Stimulated activated CD8-positive, alpha-beta memory T cell treated with anti-CD3 and anti-CD28 coated beads, Interleukin-7, amount 100 ng/mL, for 1 hour (primary cell): ENCODE measurements at regions not wholly inside any gene's neighbourhood (a gene's known extent, or its start where the extent isn't known, plus 50 kb on each side); places are given as distances from the start of the nearest gene placed in this dataset.
"Not testable (repeated sequence)": the region's sequence is repeated elsewhere in the genome, so short reads cannot be mapped to it uniquely, and the experiment has no call there.

Source experiments
- DNase-seq, 2 donors: peaks; one replicate each; pipeline ENCODE4 v3.0.0-alpha.2; 2020; ENCODE audit warnings: low read depth in 2 of 2

DNA sequence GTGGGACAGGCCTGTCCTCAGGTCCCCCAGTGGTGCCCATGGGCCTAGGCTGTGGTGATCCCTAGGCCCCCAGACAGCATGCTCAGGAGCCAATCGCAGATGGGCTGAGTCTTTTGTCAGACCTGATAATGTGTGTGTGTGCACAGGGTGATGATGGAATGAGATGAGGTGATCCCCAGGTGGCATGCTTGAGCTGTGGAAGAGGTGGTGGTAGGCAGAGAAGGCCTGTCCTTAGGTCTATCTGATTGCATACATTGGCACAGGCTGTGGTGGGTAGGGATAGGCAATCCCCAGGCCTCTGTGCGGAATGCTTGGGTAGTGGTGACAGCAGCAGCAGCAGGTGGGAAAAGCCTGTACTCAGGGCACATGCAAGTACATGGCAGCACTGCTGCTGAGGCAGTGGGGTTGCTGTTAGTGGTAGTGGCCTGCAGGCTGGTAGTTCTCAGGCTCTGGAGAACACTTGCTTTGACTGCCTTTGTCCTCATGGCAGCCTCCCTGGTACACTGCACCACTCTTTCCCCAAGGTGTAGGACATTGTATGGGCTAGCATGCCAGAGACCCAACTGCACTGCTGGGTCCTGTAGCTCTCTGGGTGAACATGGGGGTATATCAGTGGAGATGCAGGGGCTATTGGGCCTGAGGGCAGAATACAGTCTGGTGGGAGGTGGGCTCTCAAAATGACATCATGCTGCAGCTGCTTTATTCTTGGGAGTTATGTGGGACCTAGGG, 260.9 kb upstream of the PLPP4 start:
- no peak for DNase-seq

DNA sequence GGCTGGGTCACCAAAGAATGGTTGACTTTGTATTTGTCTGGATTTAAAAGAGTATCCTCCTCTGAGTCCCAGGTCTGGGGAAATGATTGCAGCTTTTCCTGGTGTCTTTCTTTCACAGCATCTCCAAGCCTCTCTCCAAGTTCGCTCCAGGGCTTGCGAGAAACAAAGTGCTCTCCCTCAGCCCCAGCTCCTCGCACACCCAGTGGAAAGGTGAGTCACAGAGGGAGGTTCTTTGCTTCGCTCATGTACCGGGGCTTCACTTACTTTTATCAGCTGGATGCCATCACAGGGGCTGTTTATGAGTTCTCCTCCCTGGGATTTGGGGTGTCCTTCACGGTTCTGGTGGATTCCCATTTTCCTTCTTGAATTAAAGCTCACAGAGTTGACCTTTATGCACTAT, 252.2 kb upstream of the PLPP4 start:
- no peak for DNase-seq

DNA sequence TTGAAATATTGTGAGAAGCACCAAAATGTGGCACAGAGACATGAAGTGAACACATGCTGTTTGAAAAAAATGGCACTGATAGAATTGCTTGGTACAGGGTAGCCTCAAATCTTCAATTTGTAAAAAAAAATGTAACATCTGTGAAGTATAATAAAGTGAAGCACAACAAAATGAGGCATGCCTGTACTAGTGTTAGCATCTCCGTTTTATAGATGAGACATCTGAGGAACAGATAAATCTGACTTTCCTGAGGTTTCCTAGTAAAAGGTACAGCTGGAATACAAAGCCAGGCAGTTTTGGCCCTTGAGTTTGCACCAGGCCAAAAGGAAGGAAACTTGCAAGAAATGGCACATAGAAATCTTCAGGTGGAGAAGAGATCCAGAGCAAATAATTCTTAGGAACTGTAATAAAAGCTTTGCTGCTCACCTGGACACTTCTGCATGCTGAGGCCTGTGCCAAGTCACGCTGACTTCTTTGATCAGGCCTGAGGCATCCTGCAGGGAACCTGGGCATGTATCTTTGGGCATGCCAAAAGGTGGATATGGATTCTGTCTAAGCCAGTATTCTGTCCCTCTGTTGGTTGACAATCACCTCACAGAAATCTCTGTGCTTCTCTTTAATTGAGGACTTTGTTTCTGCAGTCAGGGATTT, 251.5 kb upstream of the PLPP4 start:
- no peak for DNase-seq

DNA sequence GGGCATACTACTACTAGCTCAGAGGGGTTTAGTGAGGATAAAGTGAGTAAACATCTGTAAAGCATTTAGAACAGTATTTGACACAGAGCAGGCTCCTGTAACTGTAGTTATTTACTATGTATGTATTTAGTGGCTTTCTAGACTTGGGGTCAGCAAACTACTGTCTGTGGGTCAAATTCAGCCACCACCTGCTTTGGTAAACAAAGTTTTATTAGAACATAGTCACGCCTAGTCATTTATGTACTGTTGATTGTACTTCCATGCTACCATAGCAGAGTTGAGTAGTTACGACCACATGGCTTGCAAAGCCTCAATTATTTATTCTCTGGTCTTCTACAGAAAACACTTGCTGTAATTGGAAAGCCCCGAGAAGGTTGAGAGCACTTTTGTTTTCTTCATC, 248.5 kb upstream of the PLPP4 start:
- no peak for DNase-seq

DNA sequence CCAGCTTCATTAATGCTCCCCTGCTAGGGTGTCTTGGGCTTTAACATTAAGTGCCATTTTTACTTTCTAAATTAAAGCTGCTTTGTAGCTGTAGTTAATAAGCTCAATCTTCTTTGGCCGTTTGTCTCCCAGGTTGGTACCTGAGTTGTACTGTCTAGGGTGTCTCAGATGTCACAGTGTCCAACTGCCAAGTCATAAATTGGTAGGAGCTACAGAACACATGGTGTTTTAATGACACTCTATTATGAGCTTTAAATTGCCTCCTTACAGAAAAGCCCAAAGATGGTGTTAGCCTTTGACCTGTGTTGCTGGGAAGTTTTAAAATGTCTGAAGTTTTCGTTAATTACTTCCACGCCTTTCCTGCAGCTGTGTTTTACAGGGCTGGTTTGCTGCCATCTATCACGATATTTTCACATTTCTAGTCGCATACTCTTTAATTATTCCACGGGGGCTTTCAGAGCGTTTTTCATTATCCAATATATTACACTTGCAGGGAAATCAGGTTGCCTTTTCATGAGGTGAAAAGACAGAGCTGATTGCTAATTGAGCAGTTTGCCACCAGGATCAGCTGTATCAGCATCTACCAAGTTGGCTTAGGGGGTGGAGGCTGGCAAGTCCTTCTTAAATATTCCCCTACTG, 247.8 kb upstream of the PLPP4 start:
- no peak for DNase-seq

DNA sequence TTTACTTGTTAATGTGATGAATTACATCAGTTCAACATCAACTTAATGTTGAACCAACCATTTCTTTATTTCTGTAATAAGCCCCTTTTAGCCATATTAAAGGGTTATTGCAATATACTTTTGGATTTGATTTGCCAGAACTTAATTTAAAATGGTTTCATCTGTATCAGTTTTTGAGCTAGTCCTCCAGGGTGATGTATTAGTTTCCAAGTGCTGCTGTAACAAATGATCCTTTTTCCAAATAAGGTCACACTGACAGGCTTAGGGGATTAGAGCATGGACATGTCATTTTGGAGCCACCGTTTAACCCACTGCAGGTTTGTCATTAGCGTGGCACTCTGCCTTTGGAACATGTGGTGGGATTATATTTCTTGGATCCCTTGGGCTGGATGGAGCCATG, 244.8 kb upstream of the PLPP4 start:
- DNase-seq: no peak

DNA sequence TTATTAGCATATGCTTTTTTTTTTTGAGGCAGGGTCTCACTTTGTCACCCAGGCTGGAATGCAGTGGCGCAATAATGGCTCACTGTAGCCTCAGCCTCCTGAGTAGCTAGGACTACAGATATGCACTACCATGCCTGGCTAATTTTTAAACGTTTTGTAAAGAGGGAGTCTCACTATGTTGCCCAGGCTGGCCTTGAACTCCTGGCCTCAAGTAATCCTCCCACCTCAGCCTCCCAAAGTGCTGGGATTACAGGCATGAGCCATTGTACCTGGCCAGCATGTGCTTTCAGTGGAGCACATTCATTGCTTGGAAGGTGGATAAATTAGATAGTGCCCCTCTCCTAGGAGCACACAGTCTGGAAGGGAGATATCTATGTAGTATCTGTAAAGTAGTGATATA, 243.7 kb upstream of the PLPP4 start:
- DNase-seq: not testable (repeated sequence)

DNA sequence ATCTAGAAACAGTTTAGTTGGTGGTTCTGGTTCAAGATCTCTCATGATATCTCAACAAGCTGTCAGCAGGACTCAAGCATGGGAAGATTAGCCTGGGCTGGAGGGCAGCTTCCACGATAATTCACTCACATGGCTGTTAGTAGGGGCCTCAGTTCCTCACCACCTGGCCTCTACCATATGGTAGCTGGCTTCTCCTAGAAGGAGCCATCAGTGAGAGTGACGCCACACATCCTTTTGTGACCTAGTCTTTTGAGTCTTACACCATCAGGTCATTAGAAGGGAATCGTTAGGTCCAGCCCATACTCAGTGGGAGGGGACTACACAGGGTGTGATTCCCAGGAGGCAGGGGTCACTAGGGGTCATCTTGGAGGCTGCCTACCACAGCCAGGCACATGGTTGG, 239.3 kb upstream of the PLPP4 start:
- DNase-seq: no peak

DNA sequence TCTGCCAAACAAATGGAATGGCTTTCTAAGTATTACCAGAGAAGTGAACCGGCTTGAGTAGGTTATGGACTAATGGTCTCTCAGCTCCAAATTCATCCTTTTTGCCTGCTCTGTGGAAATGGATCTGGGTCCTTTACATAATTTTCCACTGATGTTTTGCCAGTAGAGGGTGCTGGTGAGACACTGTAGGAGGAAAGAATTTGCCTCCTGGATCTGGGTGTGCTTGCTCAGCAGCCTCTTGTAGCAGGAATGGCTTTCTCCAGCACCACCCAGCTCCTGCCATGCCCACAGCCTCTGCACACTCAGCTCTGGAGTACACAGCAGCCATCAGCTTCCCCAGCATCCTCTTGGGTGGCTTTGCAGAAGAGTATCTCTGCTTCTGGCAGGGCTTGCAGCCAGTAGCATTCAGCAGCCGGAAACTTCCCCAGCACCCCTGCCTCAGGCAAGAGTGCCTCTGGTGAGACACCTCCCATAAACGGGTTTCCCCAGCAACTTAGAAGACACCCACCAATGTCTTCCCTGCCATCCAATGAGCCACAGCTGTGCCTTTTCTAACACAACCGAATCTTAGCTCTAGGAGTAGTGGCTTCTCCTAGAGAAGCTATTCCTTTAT, 235.0 kb upstream of the PLPP4 start:
- no peak for DNase-seq

DNA sequence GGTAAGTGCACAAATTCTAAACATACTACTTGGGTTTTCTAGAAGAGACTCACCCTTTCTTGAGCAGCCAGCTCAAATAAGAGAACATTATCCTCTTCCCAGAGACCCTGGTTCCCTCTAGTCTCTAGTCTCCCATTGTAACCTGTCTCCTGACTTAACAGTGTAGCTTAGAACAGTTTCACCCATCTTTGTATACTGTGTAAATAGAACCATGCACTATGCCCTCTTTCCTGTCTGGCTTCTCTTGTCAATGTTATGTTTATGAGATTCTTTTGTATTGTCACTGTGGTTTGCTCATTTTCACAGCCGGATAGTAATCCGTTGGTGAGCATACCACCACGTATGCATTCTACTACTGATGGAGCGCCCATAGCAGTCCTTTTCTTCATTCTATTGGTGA, 227.4 kb upstream of the PLPP4 start:
- no peak for DNase-seq

DNA sequence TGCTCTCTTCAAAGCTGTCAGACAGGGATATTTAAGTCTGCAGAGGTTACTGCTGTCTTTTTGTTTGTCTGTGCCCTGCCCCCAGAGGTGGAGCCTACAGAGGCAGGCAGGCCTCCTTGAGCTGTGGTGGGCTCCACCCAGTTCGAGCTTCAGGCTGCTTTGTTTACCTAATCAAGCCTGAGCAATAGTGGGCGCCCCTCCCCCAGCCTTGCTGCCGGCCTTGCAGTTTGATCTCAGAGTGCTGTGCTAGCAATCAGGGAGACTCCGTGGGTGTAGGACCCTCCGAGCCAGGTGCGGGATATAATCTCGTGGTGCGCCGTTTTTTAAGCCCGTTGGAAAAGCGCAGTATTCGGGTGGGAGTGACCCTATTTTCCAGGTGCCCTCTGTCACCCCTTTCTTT, 217.3 kb upstream of the PLPP4 start:
- DNase-seq: not testable (repeated sequence)

DNA sequence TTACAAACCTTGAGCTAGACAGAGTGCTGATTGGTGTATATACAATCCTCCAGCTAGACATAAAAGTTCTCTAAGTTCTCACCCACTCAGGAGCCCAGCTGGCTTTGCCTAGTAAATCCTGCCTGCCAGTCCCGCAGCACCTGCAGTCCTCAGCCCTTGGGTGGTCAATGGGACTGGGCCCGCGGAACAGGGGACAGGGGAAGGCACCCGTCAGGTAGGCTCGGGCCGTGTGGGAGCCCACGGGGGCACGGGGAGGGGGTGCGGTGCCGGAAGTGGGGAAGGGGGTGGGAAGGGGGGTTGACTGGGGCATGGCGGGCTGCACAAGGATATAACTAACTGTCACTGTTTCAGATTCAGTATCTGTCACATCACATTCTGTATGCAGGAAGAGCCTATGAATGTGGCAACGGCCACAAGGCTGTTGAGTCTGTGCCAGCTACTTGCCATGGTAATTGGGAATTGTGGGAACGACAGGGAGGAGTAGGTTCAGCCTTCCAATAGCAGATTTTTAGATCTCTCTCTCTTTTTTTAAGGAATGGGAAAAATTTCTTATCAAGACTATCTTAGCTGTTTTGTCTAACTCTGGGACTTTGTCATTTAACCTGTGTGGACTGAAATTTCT, 205.1 kb upstream of the PLPP4 start:
- DNase-seq: no peak

DNA sequence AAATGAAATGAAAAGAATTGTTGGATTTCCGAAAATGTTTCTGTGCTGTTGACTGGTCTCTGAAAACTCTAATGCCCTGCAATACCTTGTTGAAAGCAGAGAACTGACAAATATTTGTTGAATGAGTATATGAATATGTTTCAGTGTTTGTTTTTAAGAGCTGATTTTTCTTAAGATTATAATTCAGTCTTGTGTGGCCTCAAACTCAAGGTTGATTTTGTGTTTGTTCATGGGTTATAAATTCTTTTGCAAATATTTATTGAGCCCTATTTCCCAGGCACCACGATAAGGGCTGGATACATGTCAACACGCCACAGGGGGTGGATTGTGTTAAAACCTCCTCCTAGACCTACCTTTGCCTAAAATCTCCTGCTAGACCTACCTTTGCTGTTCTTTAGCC, 203.9 kb upstream of the PLPP4 start:
- DNase-seq: no peak

DNA sequence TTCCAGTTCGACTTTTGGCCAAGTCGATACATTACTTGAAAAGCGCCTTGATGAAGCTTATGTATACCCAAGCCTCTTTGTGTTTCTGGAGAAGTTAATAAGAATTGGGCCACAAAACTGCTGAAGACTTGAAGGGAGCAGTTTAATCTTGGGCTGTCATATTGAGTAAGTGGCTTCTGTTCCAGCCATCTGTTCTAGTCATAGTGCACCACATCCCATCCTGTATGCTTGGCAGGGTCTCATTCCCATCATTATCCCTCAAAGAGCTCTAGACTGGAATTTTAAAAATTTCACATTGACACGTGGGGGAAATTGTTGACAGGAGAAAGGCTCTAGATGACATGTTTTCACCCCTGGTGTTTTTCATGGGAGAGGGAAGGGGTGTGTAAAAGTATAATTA, 196.6 kb upstream of the PLPP4 start:
- no peak for DNase-seq

DNA sequence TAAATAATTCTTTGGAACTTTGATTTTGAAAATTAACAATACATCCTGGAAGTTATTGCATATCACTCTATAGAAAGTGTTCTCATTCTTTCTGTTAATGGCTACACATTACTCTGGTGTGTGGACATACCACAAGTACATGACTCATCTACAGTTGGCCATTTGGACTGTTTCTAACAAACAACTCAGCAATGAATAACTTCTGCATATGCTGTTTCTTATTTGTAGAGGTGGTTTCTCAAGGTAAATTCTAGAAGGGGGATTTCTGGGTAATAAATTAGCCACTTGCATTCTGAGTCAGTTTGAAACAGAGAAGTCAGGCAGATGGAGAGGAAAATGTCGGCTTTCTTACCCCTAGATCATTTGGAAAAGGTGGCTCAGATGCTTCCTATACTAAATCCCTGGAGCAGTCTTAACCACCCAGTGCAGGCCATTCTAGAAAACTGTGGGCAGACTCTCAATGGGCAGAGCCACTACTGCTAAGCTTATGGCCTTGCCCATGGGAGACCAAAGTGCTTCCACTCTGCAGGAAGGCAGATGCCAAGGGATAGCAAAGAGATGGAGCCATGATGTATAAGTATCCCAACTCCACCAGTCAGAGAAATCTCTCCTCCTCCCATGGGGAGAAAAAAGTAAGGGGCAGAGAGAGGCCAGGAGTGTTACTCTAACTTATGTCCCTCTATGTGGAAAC, 194.0 kb upstream of the PLPP4 start:
- DNase-seq: no peak

DNA sequence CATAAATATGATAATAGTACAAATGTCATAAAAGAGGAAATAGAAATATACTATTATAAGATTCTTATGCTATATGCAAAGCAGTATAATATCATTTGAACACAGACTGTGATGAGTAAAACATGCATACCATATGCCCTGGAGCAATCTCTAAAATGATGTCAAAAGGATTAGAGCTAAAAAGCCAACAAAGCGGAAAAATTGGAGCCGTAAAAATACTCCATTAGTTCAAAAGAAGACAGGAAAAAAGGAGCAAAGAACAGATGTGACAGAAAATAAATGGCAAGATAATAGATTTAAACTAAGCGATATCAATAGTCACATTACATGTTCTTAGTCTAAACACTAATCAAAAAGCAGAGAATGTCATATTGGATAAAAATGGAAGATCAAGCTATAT, 191.0 kb upstream of the PLPP4 start:
- DNase-seq: no peak

DNA sequence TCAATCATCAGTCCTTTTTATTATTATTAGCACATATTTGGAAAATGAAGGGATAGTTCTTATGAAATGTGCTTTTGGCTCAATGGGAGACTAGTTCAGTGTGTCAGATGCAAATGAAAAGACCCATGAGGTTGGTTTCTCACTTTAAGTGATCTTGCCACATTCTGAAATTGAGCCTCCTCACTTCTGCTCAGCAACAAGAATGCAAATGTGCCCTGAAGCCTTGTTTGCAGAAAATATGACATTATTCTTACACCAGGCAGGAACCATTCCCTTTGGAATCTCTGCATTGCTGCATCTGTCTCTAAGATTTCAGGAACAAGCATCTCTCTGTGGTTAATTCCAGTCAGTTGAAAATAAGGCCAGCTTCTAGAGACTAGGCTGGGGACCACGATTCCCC, 186.1 kb upstream of the PLPP4 start:
- no peak for DNase-seq

DNA sequence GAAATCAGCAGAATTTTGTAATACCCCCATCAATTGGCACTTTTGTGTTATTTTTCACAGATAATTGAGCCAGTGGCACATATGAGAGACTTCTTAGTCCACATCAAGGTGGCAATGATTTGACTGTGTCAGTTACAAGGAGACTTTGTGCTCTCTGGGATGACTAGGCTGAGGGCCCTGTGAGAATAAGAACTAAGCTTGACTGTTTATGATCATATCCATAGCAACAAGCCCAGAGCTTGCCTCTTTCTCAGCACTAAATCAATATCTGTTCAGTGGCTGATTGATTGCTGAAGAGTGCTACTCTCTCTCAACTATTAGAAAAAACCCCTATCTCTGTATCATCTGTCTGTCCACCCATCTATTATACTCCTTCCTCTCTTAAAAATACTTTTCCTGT, 185.3 kb upstream of the PLPP4 start:
- DNase-seq: no peak

DNA sequence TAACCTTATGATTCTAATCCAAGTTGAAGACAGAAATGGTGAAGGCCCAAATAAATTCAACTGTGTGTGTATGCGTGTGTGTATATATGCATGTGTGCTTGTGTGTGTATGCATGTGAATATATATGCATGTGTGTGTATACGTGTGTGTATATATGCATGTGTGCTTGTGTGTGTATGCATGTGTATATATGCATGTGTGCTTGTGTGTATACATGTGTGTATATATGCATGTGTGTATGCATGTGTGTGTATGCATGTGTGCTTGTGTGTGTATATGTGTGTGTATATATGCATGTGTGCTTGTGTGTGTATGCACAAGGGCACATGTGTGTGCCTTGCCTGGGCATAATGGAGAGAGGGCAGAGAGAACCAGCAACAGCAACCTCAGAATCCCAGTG, 184.7 kb upstream of the PLPP4 start:
- DNase-seq: no peak

DNA sequence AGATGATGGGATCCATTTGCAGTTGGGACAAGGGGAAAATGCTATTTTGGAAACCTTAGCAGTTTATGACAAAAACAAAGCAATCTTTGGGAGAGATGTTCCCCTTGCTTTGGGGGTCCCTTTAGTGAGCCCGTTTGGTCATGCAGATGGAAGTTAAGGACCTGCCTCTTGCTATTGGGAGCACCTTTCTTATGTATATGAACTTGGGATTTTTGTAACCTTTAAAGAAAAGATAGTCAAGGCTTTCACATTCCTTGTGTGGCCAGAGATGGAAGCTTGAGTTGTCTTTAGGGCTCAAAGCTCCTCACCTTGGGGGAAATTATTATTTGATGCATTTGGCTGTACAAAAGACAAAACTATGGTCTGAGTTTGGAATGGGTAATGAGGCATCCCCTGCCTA, 179.0 kb upstream of the PLPP4 start:
- DNase-seq: no peak

DNA sequence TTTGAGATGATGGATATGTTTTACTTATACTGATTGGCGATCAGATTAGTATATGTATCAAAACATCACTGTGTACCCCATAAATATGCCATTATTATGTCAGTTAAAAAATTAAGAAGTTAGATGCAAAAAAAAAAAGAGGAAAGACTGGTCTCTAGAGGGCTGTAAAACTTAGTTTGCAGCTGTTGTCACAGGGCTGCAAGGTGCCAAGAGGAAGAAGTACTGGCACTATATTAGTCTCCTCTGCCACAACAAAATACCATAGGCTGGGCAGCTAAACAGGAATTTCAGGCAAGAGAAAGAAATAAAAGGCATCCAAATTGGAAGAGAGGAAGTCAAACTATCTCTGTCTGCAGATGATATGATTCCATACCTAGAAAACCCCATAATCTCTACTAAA, 177.8 kb upstream of the PLPP4 start:
- DNase-seq: no peak

DNA sequence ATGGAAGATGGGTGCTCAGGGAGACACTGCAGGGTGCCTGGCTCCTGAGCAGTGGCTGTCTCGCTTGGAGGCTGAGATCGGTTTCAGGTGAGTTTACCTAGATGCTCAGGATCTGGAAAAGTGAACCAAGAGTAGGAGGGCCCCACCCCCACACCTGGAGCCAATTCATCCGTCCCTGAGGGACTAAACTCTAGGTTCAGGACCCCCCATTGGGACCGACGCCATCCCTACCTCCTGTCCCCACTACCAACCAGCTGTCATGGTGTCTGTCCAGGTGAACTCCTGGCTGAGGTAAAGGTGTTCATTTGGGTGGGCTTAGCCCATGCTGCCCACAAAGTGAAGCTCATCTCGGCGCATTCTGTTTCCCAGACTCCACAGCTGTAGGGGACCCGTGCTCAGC, 174.6 kb upstream of the PLPP4 start:
- no peak for DNase-seq
